Liver (tissue), 8 donors: ENCODE measurements at regions not wholly inside any gene's neighbourhood (a gene's known extent, or its start where the extent isn't known, plus 50 kb on each side); places are given as distances from the start of the nearest gene placed in this dataset.

ENCODE experiments used
- DNase-seq: peaks from one replicate; pipeline ENCODE4 v3.0.0-alpha.2; 2017; ENCODE audit warnings: low spot score
- H3K27ac ChIP-seq, 2 donors: one replicate each; pipeline ENCODE4 v1.7.0; 2013; ENCODE audit warnings: inconsistent platforms in 2 of 2, low read length in 2 of 2, control low read depth in 1 of 2, low read depth in 1 of 2, mild to moderate bottlenecking in 1 of 2
- H3K27me3 ChIP-seq, 4 donors: one replicate each; pipeline versions ENCODE4 v1.6.1 to v1.7.0; 2013; ENCODE audit warnings: low read length in 3 of 4, inconsistent platforms in 1 of 4, mild to moderate bottlenecking in 1 of 4, moderate library complexity in 1 of 4; ENCODE audit not compliant: control insufficient read depth in 4 of 4, insufficient read depth in 4 of 4
- H3K36me3 ChIP-seq, 4 donors: one replicate each; pipeline versions ENCODE4 v1.6.1 to v1.7.0; 2013; ENCODE audit warnings: low read length in 3 of 4, mild to moderate bottlenecking in 3 of 4, low read depth in 1 of 4, moderate library complexity in 1 of 4; ENCODE audit not compliant: control insufficient read depth in 4 of 4, insufficient read depth in 3 of 4
- H3K4me1 ChIP-seq, 4 donors: one replicate each; pipeline versions ENCODE4 v1.6.1 to v1.7.0; 2013; ENCODE audit warnings: low read length in 3 of 4, mild to moderate bottlenecking in 3 of 4, moderate library complexity in 1 of 4; ENCODE audit not compliant: control insufficient read depth in 4 of 4, insufficient read depth in 4 of 4
- H3K4me3 ChIP-seq, 3 donors: one replicate each; pipeline versions ENCODE4 v1.6.1 to v1.7.0; 2013; ENCODE audit warnings: low read length in 3 of 3, control low read depth in 1 of 3, low read depth in 1 of 3, mild to moderate bottlenecking in 1 of 3
- H3K9ac ChIP-seq, 2 donors: one replicate each; pipeline ENCODE4 v1.7.0; 2013; ENCODE audit warnings: low read length in 2 of 2, mild to moderate bottlenecking in 2 of 2, moderate library complexity in 2 of 2, control low read depth in 1 of 2, low read depth in 1 of 2
- H3K9me3 ChIP-seq, 4 donors: one replicate each; pipeline versions ENCODE4 v1.6.1 to v1.7.0; 2013; ENCODE audit warnings: low read length in 3 of 4; ENCODE audit not compliant: control insufficient read depth in 4 of 4
- ATF3 ChIP-seq: IDR thresholded peaks from 2 replicates; pipeline ENCODE4 v1.6.1; 2016; ENCODE audit warnings: antibody characterized with exemption
- EGR1 ChIP-seq, 2 donors: IDR thresholded peaks; 2 replicates each; pipeline ENCODE4 v1.6.1; 2016 to 2018; ENCODE audit warnings: antibody characterized with exemption in 2 of 2, low read depth in 2 of 2
- FOXA1 ChIP-seq: IDR thresholded peaks from 2 replicates; pipeline ENCODE4 v1.6.1; 2016; ENCODE audit warnings: antibody characterized with exemption
- FOXA2 ChIP-seq: IDR thresholded peaks from 2 replicates; pipeline ENCODE4 v1.6.1; 2016; ENCODE audit warnings: antibody characterized with exemption
- GABPA ChIP-seq, 2 donors: IDR thresholded peaks in 1 of 2; conservative IDR thresholded peaks in 1 of 2; 2 replicates each; pipeline ENCODE4 v1.6.1; 2016; ENCODE audit warnings: antibody characterized with exemption in 2 of 2, mild to moderate bottlenecking in 1 of 2, moderate library complexity in 1 of 2
- HNF4A ChIP-seq, 2 donors: conservative IDR thresholded peaks; 2 replicates each; pipeline ENCODE4 v1.6.1; 2016; ENCODE audit warnings: antibody characterized with exemption in 2 of 2, mild to moderate bottlenecking in 2 of 2
- HNF4G ChIP-seq: IDR thresholded peaks from 2 replicates; pipeline ENCODE4 v1.6.1; 2016; ENCODE audit warnings: antibody characterized with exemption
- JUND ChIP-seq, 2 donors: IDR thresholded peaks; 2 replicates each; pipeline ENCODE4 v1.6.1; 2016; ENCODE audit warnings: antibody characterized with exemption in 2 of 2
- MAX ChIP-seq: IDR thresholded peaks from 2 replicates; pipeline ENCODE4 v1.6.1; 2016; ENCODE audit warnings: antibody characterized with exemption
- NR2F2 ChIP-seq: IDR thresholded peaks from 2 replicates; pipeline ENCODE4 v1.6.1; 2016; ENCODE audit warnings: antibody characterized with exemption
- RAD21 ChIP-seq, 2 donors: IDR thresholded peaks; 2 replicates each; pipeline ENCODE4 v1.6.1; 2016; ENCODE audit warnings: antibody characterized with exemption in 2 of 2, mild to moderate bottlenecking in 2 of 2
- REST ChIP-seq: IDR thresholded peaks from 2 replicates; pipeline ENCODE4 v1.6.1; 2016; ENCODE audit warnings: antibody characterized with exemption, mild to moderate bottlenecking
- RXRA ChIP-seq, 2 donors: IDR thresholded peaks; 2 replicates each; pipeline ENCODE4 v1.6.1; 2017 to 2018; ENCODE audit warnings: antibody characterized with exemption in 2 of 2, mild to moderate bottlenecking in 1 of 2
- SP1 ChIP-seq: IDR thresholded peaks from 2 replicates; pipeline ENCODE4 v1.6.1; 2018; ENCODE audit warnings: antibody characterized with exemption, mild to moderate bottlenecking
- TAF1 ChIP-seq: conservative IDR thresholded peaks from 2 replicates; pipeline ENCODE4 v1.6.1; 2016; ENCODE audit warnings: antibody characterized with exemption, mild to moderate bottlenecking
- YY1 ChIP-seq: IDR thresholded peaks from 2 replicates; pipeline ENCODE4 v1.6.1; 2016; ENCODE audit warnings: antibody characterized with exemption, mild to moderate bottlenecking
- WGBS: extraction: QIAGEN DNeasy Blood & Tissue Kit; methylation state at CpG from one replicate; pipeline ENCODE4 v1.1.7; 2013; 5-methylcytosine and 5-hydroxymethylcytosine counted together
- TF ChIP-seq, protein P1 (sequence below): IDR thresholded peaks from 2 replicates; pipeline ENCODE4 v1.6.1; 2016; ENCODE audit warnings: antibody characterized with exemption
- TF ChIP-seq, protein P2 (sequence below): fragments of 150-350 bp; IDR thresholded peaks from 2 replicates; pipeline ENCODE4 v1.5.1; 2017; ENCODE audit warnings: improper control_type of control experiment, low read depth, low read length; ENCODE audit not compliant: missing input control
- donor health status: healthy.
- donor health status: healthy.
- donor health status: healthy.
- donor health status: healthy.
- donor health status: healthy.

- no peak for DNase-seq
- peaks cover 0 to 3% (median 0%) of the 10 kb centered on the region in 4 donors for H3K9me3 ChIP-seq
- H3K4me3 ChIP-seq: no peak overlapping the region
- no peak overlapping the region for H3K9ac ChIP-seq
- peaks cover 0 to 3% (median 0%) of the 10 kb centered on the region in 4 donors for H3K4me1 ChIP-seq
- H3K27ac ChIP-seq: no peak overlapping the region
- no peak for TF ChIP-seq EGR1 (IDR thresholded peaks at IDR 0.05; ENCODE audit: low read depth in 2 of 2)
- no peak for TF ChIP-seq MAX
- no peak for TF ChIP-seq JUND (IDR thresholded peaks at IDR 0.05)
- TF ChIP-seq, protein P1, sequence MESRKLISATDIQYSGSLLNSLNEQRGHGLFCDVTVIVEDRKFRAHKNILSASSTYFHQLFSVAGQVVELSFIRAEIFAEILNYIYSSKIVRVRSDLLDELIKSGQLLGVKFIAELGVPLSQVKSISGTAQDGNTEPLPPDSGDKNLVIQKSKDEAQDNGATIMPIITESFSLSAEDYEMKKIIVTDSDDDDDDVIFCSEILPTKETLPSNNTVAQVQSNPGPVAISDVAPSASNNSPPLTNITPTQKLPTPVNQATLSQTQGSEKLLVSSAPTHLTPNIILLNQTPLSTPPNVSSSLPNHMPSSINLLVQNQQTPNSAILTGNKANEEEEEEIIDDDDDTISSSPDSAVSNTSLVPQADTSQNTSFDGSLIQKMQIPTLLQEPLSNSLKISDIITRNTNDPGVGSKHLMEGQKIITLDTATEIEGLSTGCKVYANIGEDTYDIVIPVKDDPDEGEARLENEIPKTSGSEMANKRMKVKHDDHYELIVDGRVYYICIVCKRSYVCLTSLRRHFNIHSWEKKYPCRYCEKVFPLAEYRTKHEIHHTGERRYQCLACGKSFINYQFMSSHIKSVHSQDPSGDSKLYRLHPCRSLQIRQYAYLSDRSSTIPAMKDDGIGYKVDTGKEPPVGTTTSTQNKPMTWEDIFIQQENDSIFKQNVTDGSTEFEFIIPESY: no peak
- no peak for TF ChIP-seq REST
- no peak for TF ChIP-seq HNF4A (conservative IDR thresholded peaks at IDR 0.05)
- TF ChIP-seq FOXA1: no peak
- H3K36me3 ChIP-seq: no peaks in the 10 kb centered on the region
- H3K27me3 ChIP-seq: no peaks in the 10 kb centered on the region
Measured at GRCh38 chr9:107183176-107183575, 99.9 kb upstream of the RAD23B start.

- H3K4me1 ChIP-seq: peaks cover 0 to 8% (median 5%) of the 10 kb centered on the region in 4 donors
- DNase-seq: no peak
- no peaks in the 10 kb centered on the region for H3K36me3 ChIP-seq
- no peak overlapping the region for H3K4me3 ChIP-seq
- H3K9me3 ChIP-seq: no peaks in the 10 kb centered on the region
- H3K9ac ChIP-seq: no peak overlapping the region
- no peaks in the 10 kb centered on the region for H3K27me3 ChIP-seq
- H3K27ac ChIP-seq: no peak overlapping the region
- TF ChIP-seq MAX (no peak), REST (no peak), ATF3 (no peak), SP1 (no peak), FOXA2 (no peak), YY1 (no peak), JUND (IDR thresholded peaks at IDR 0.05) (no peak), HNF4G (no peak), HNF4A (conservative IDR thresholded peaks at IDR 0.05) (no peak), FOXA1 (no peak), TAF1 (no peak), EGR1 (IDR thresholded peaks at IDR 0.05; ENCODE audit: low read depth in 2 of 2) (no peak), GABPA (IDR thresholded peaks at IDR 0.05 in 1 of 2, conservative IDR thresholded peaks at IDR 0.05 in 1 of 2) (no peak), RXRA (IDR thresholded peaks at IDR 0.05) (no peak), NR2F2 (no peak), RAD21 (IDR thresholded peaks at IDR 0.05) (no peak)
- TF ChIP-seq, protein P1: no peak
- TF ChIP-seq, protein P2, sequence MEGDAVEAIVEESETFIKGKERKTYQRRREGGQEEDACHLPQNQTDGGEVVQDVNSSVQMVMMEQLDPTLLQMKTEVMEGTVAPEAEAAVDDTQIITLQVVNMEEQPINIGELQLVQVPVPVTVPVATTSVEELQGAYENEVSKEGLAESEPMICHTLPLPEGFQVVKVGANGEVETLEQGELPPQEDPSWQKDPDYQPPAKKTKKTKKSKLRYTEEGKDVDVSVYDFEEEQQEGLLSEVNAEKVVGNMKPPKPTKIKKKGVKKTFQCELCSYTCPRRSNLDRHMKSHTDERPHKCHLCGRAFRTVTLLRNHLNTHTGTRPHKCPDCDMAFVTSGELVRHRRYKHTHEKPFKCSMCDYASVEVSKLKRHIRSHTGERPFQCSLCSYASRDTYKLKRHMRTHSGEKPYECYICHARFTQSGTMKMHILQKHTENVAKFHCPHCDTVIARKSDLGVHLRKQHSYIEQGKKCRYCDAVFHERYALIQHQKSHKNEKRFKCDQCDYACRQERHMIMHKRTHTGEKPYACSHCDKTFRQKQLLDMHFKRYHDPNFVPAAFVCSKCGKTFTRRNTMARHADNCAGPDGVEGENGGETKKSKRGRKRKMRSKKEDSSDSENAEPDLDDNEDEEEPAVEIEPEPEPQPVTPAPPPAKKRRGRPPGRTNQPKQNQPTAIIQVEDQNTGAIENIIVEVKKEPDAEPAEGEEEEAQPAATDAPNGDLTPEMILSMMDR: no peak
- 87% methylated on average over 1 of the region's 1 CpG for WGBS
Measured at GRCh38 chr9:107188376-107188775, 94.7 kb upstream of the RAD23B start.
